PC-9 (cell line): ENCODE measurements at regions not wholly inside any gene's neighbourhood (a gene's known extent, or its start where the extent isn't known, plus 50 kb on each side); places are given as distances from the start of the nearest gene placed in this dataset.

Experiments used
- BruUV-seq: library from RNA; stranded (reverse); fragments of 400-500 nt; replicated peaks from 2 replicates; lab custom pipeline; 2021; lab: Mats Ljungman, UMichigan
- CTCF ChIA-PET: fragments of 300-600 bp; sonication (Branson Sonifier 250); formaldehyde crosslinking; loops from one replicate; lab custom pipeline; 2022; ENCODE audit warnings: antibody characterized with exemption; lab: Charles Lee
- POLR2A ChIA-PET: fragments of 300-600 bp; sonication (Branson Sonifier 250); formaldehyde crosslinking; loops from one replicate; lab custom pipeline; 2022; ENCODE audit warnings: antibody characterized with exemption; ENCODE audit not compliant: unreplicated experiment; lab: Charles Lee
- DNase-seq, 2 experiments: peaks; one replicate each; pipeline versions ENCODE4 v3.0.0 to v3.0.0-alpha.2; 2015 to 2022; ENCODE audit warnings: mixed read lengths in 1 of 2
- H2AFZ ChIP-seq: fragments of 200-600 bp; sonication (generic); 2 replicates; pipeline ENCODE4 v1.8.1; 2017; ENCODE audit warnings: antibody characterized with exemption
- H3F3A ChIP-seq: fragments of 200-600 bp; sonication (generic); 2 replicates; pipeline ENCODE4 v1.8.1; 2017; ENCODE audit warnings: antibody characterized with exemption, mild to moderate bottlenecking, low read depth; ENCODE audit not compliant: insufficient read depth
- H3K27ac ChIP-seq: fragments of 200-600 bp; sonication (generic); 2 replicates; pipeline ENCODE4 v1.6.1; 2016; ENCODE audit warnings: mixed run types
- H3K27me3 ChIP-seq: fragments of 200-600 bp; sonication (generic); 2 replicates; pipeline ENCODE4 v1.6.1; 2016; ENCODE audit warnings: low read depth, mixed run types; ENCODE audit not compliant: insufficient read depth
- H3K36me3 ChIP-seq: fragments of 200-600 bp; sonication (generic); 2 replicates; pipeline ENCODE4 v1.6.1; 2016; ENCODE audit warnings: low read depth, mixed run types
- H3K4me1 ChIP-seq: fragments of 200-600 bp; sonication (generic); replicated peaks from 2 replicates; pipeline ENCODE4 v1.6.1; 2016; ENCODE audit warnings: mixed run types; ENCODE audit not compliant: insufficient read depth
- H3K4me2 ChIP-seq: fragments of 200-600 bp; sonication (generic); 2 replicates; pipeline ENCODE4 v1.6.1; 2017; ENCODE audit warnings: mixed run types
- H3K4me3 ChIP-seq: fragments of 200-600 bp; sonication (generic); 2 replicates; pipeline ENCODE4 v1.6.1; 2016; ENCODE audit warnings: mixed run types
- H3K79me2 ChIP-seq: fragments of 200-600 bp; sonication (generic); 2 replicates; pipeline ENCODE4 v1.6.1; 2017; ENCODE audit warnings: low read depth, mixed run types
- H3K9me2 ChIP-seq: fragments of 200-600 bp; sonication (generic); 2 replicates; pipeline ENCODE4 v1.8.1; 2017; ENCODE audit warnings: mild to moderate bottlenecking; ENCODE audit not compliant: insufficient read depth
- H3K9me3 ChIP-seq: fragments of 200-600 bp; sonication (generic); 2 replicates; pipeline ENCODE4 v1.8.1; 2016; ENCODE audit warnings: low read depth; ENCODE audit not compliant: insufficient read depth
- H4K20me1 ChIP-seq: fragments of 200-600 bp; sonication (generic); 2 replicates; pipeline ENCODE4 v1.8.1; 2017; ENCODE audit not compliant: insufficient read depth
- CTCF ChIP-seq: fragments of 200-600 bp; sonication (generic); conservative IDR thresholded peaks from 2 replicates; pipeline ENCODE4 v1.6.1; 2017; ENCODE audit warnings: mixed run types, antibody characterized with exemption, mild to moderate bottlenecking, moderate library complexity
- EZH2 ChIP-seq: fragments of 200-600 bp; sonication (generic); IDR thresholded peaks from 2 replicates; pipeline ENCODE4 v1.8.0; 2017; ENCODE audit warnings: antibody characterized with exemption, low read depth
- intact Hi-C: fragments of 100-400 bp; cut with micrococcal nuclease; formaldehyde crosslinking; loops from one replicate; pipeline ENCODE4 v1.10.0; 2022; ENCODE audit not compliant: unreplicated experiment

GRCh38 chr5:2621631-2622030 lies 129.8 kb downstream of the IRX2 start:
- H4K20me1 ChIP-seq = no peaks in the 10 kb centered on the region
- no peak for DNase-seq
- H3K4me2 ChIP-seq = no peak overlapping the region
- intact Hi-C loops = no loop called here
- no peaks in the 10 kb centered on the region for H3F3A ChIP-seq
- H3K9me2 ChIP-seq = no peaks in the 10 kb centered on the region
- no TSS peak for BruUV-seq
- H3K36me3 ChIP-seq = no peaks in the 10 kb centered on the region
- no peaks in the 10 kb centered on the region for H3K79me2 ChIP-seq
- H3K4me3 ChIP-seq = no peak overlapping the region
- H3K9me3 ChIP-seq = no peaks in the 10 kb centered on the region
- POLR2A ChIA-PET = no interaction called here
- TF ChIP-seq EZH2 = no peak
- TF ChIP-seq CTCF = no peak
- H3K27ac ChIP-seq = no peak overlapping the region
- CTCF ChIA-PET = no interaction called here
- no peaks in the 10 kb centered on the region for H3K4me1 ChIP-seq
- peaks cover 96% of the 10 kb centered on the region for H3K27me3 ChIP-seq
- no peak overlapping the region for H2AFZ ChIP-seq

- no peaks in the 10 kb centered on the region for H3K4me1 ChIP-seq
- H3K79me2 ChIP-seq = no peaks in the 10 kb centered on the region
- no peaks in the 10 kb centered on the region for H4K20me1 ChIP-seq
- H3K27me3 ChIP-seq = peaks cover 96% of the 10 kb centered on the region
- no peak overlapping the region for H3K4me3 ChIP-seq
- no peaks in the 10 kb centered on the region for H3K36me3 ChIP-seq
- DNase-seq = no peak
- no TSS peak for BruUV-seq
- H3K9me3 ChIP-seq = no peaks in the 10 kb centered on the region
- H3K4me2 ChIP-seq = no peak overlapping the region
- POLR2A ChIA-PET = no interaction called here
- no peak overlapping the region for H3K27ac ChIP-seq
- intact Hi-C loops = no loop called here
- CTCF ChIA-PET = no interaction called here
- no peaks in the 10 kb centered on the region for H3K9me2 ChIP-seq
- TF ChIP-seq EZH2 (no peak), CTCF (no peak)
- no peak overlapping the region for H2AFZ ChIP-seq
- no peaks in the 10 kb centered on the region for H3F3A ChIP-seq
Measured at GRCh38 chr5:2619216-2619615, 132.3 kb downstream of the IRX2 start.

DNA sequence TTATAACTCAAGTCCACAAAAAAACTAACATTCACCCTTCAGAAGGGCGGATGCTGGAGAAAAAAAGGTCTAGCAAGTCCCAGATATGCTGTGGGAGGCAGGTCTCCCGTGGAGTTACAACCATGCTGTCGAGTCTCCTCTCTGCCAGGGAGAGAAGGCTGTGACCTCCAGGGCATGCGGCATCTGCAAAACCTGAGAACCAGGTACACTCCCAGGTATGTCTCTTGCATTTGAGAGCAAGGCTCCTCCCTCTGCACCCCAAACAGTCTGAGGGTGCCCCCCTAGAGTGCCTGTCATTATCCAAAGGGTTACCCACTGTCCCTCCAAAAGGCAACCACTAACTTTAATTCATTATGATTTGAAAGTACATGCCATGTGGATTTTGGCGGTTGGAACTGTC lies 134.0 kb downstream of the IRX2 start:
- CTCF ChIA-PET = no interaction called here
- no peaks in the 10 kb centered on the region for H3F3A ChIP-seq
- H3K9me3 ChIP-seq = no peaks in the 10 kb centered on the region
- DNase-seq = no peak
- H3K27ac ChIP-seq = no peak overlapping the region
- no peaks in the 10 kb centered on the region for H3K79me2 ChIP-seq
- H3K36me3 ChIP-seq = no peaks in the 10 kb centered on the region
- no peak overlapping the region for H3K4me2 ChIP-seq
- POLR2A ChIA-PET = no interaction called here
- no TSS peak for BruUV-seq
- H3K4me3 ChIP-seq = no peak overlapping the region
- TF ChIP-seq CTCF = no peak
- no peak for TF ChIP-seq EZH2
- H2AFZ ChIP-seq = no peak overlapping the region
- intact Hi-C loops = no loop called here
- no peaks in the 10 kb centered on the region for H4K20me1 ChIP-seq
- no peaks in the 10 kb centered on the region for H3K4me1 ChIP-seq
- peaks cover 100% of the 10 kb centered on the region for H3K27me3 ChIP-seq
- no peaks in the 10 kb centered on the region for H3K9me2 ChIP-seq
